ENCODE measurements at regions not wholly inside any gene's neighbourhood (a gene's known extent, or its start where the extent isn't known, plus 50 kb on each side); places are given as distances from the start of the nearest gene placed in this dataset.
A peak's percentile ranks its signal among the peaks of the same experiment; 100 is the strongest.

- Histone ChIP-seq H3K4me1 (ENCODE audit: control insufficient read depth, extremely low read depth, insufficient read depth, low read length) (no peaks in the 10 kb centered on the region), H2AFZ (ENCODE audit: control insufficient read depth, low read length) (no peak overlapping the region), H3K27ac (ENCODE audit: control insufficient read depth, insufficient read depth, low read length) (no peak overlapping the region), H3K4me3 (ENCODE audit: control insufficient read depth in 2 of 3, extremely low read depth in 1 of 3, insufficient read depth in 2 of 3, low read depth in 1 of 3, low read length in 3 of 3) (no peak overlapping the region), H3K9ac (ENCODE audit: control insufficient read depth, extremely low read depth, insufficient read depth, low read length) (no peak overlapping the region), H3K27me3 (ENCODE audit: control insufficient read depth, extremely low read depth, insufficient read depth, low read length) (no peaks in the 10 kb centered on the region), H3K9me1 (ENCODE audit: control insufficient read depth, extremely low read depth, insufficient read depth, low read length) (no peaks in the 10 kb centered on the region), H3K79me2 (ENCODE audit: control insufficient read depth, insufficient read depth, low read length) (no peaks in the 10 kb centered on the region), H4K20me1 (ENCODE audit: control insufficient read depth, extremely low read depth, insufficient read depth, low read length) (no peaks in the 10 kb centered on the region), H3K4me2 (ENCODE audit: control insufficient read depth, extremely low read depth, insufficient read depth, low read depth, low read length) (no peak overlapping the region), H3K36me3 (ENCODE audit: control insufficient read depth in 2 of 2, extremely low read depth in 1 of 2, insufficient read depth in 2 of 2, low read length in 2 of 2) (no peaks in the 10 kb centered on the region), H3K9me3 (ENCODE audit: control insufficient read depth, low read depth, low read length) (no peaks in the 10 kb centered on the region)
- DNase-seq (ENCODE audit: low read depth, low spot score) = no peak
- no peak for TF ChIP-seq EZH2 (IDR thresholded peaks at IDR 0.05; ENCODE audit: low read length)
- TF ChIP-seq CTCF (optimal IDR thresholded peaks at IDR 0.05 in 1 of 3, IDR thresholded peaks at IDR 0.05 in 1 of 3, conservative IDR thresholded peaks at IDR 0.05 in 1 of 3; ENCODE audit: extremely low read depth in 1 of 3, insufficient read depth in 2 of 3, low read length in 3 of 3) = peak in 2 of 3 experiments; percentile 51 to 62
- no peak for FAIRE-seq
- dilution Hi-C loops (cut with MboI; ENCODE audit: extremely low pct_ligation_motif_present, low sequenced_read_pairs) = no loop called here
Measured at GRCh38 chr4:149031399-149031798, 589.2 kb upstream of the NR3C2 start.

- FAIRE-seq (no peak), DNase-seq (ENCODE audit: low read depth, low spot score) (no peak)
- Histone ChIP-seq H3K4me2 (ENCODE audit: control insufficient read depth, extremely low read depth, insufficient read depth, low read depth, low read length) (no peak overlapping the region), H3K27me3 (ENCODE audit: control insufficient read depth, extremely low read depth, insufficient read depth, low read length) (no peaks in the 10 kb centered on the region), H3K9me1 (ENCODE audit: control insufficient read depth, extremely low read depth, insufficient read depth, low read length) (no peaks in the 10 kb centered on the region), H3K4me1 (ENCODE audit: control insufficient read depth, extremely low read depth, insufficient read depth, low read length) (no peaks in the 10 kb centered on the region), H2AFZ (ENCODE audit: control insufficient read depth, low read length) (no peak overlapping the region), H3K9me3 (ENCODE audit: control insufficient read depth, low read depth, low read length) (no peaks in the 10 kb centered on the region), H3K36me3 (ENCODE audit: control insufficient read depth in 2 of 2, extremely low read depth in 1 of 2, insufficient read depth in 2 of 2, low read length in 2 of 2) (no peaks in the 10 kb centered on the region), H3K79me2 (ENCODE audit: control insufficient read depth, insufficient read depth, low read length) (no peaks in the 10 kb centered on the region), H3K27ac (ENCODE audit: control insufficient read depth, insufficient read depth, low read length) (no peak overlapping the region), H3K4me3 (ENCODE audit: control insufficient read depth in 2 of 3, extremely low read depth in 1 of 3, insufficient read depth in 2 of 3, low read depth in 1 of 3, low read length in 3 of 3) (no peak overlapping the region), H4K20me1 (ENCODE audit: control insufficient read depth, extremely low read depth, insufficient read depth, low read length) (no peaks in the 10 kb centered on the region), H3K9ac (ENCODE audit: control insufficient read depth, extremely low read depth, insufficient read depth, low read length) (no peak overlapping the region)
- TF ChIP-seq EZH2 (IDR thresholded peaks at IDR 0.05; ENCODE audit: low read length) = no peak
- TF ChIP-seq CTCF (optimal IDR thresholded peaks at IDR 0.05 in 1 of 3, IDR thresholded peaks at IDR 0.05 in 1 of 3, conservative IDR thresholded peaks at IDR 0.05 in 1 of 3; ENCODE audit: extremely low read depth in 1 of 3, insufficient read depth in 2 of 3, low read length in 3 of 3) = no peak
- dilution Hi-C loops (cut with MboI; ENCODE audit: extremely low pct_ligation_motif_present, low sequenced_read_pairs) = no loop called here
Measured at GRCh38 chr4:149029056-149029651, 586.9 kb upstream of the NR3C2 start.
